ENCODE measurements at regions not wholly inside any gene's neighbourhood (a gene's known extent, or its start where the extent isn't known, plus 50 kb on each side); places are given as distances from the start of the nearest gene placed in this dataset.

GRCh38 chr2:18171191-18172139 is 293.0 kb downstream of the KCNS3 start:
- H2BK5ac ChIP-seq (ENCODE audit: low read depth, low read length, poor library complexity, severe bottlenecking): no peak overlapping the region
- H3K56ac ChIP-seq (ENCODE audit: extremely low read depth, insufficient read depth, low read length): no peak overlapping the region
- H3K27ac ChIP-seq (ENCODE audit: insufficient read depth, low read length): no peak overlapping the region
- POLR2A ChIA-PET (ENCODE audit: unreplicated experiment): no interaction called here
- no peak overlapping the region for H4K5ac ChIP-seq (ENCODE audit: low read depth, low read length)
- H2BK120ac ChIP-seq (ENCODE audit: low read depth, low read length): no peak overlapping the region
- H3K9me1 ChIP-seq (ENCODE audit: insufficient read depth, low read length): no peaks in the 10 kb centered on the region
- H3K4me1 ChIP-seq (ENCODE audit: control insufficient read depth, insufficient read depth, low read length): no peaks in the 10 kb centered on the region; the same call in 1 of the 2 replicates
- H3K27me3 ChIP-seq (ENCODE audit: control insufficient read depth, insufficient read depth, low read length): no peaks in the 10 kb centered on the region
- dilution Hi-C loops (cut with HindIII; ENCODE audit: low sequenced_read_pairs, unreplicated experiment): no loop called here
- 0% methylated on average over 1 of the region's 7 CpGs; no CpG with 5 or more reads in 1 of the 2 experiments for WGBS, 2 experiments (ENCODE audit: extremely low coverage in 2 of 2, insufficient read length in 1 of 2)
- H3K36me3 ChIP-seq (ENCODE audit: control insufficient read depth, insufficient read depth, low read length): no peaks in the 10 kb centered on the region
- H3K9me3 ChIP-seq (ENCODE audit: control insufficient read depth, insufficient read depth, low read length): no peaks in the 10 kb centered on the region
- H2BK15ac ChIP-seq (ENCODE audit: low read depth, low read length): no peak overlapping the region
- H4K91ac ChIP-seq (ENCODE audit: insufficient read depth, low read depth, low read length): no peak overlapping the region
- H2BK20ac ChIP-seq (ENCODE audit: low read depth, low read length): no peak overlapping the region
- no peak overlapping the region for H3K14ac ChIP-seq (replicated peaks; ENCODE audit: low read depth, low read length)
- H4K8ac ChIP-seq (ENCODE audit: low read depth in 2 of 2, low read length in 2 of 2): no peak overlapping the region
- no peaks in the 10 kb centered on the region for H3K79me1 ChIP-seq (ENCODE audit: low read depth in 1 of 2, low read length in 2 of 2)
- no peak overlapping the region for H2AK5ac ChIP-seq (ENCODE audit: low read depth, low read length)
- H2AK9ac ChIP-seq (replicated peaks; ENCODE audit: low read depth, low read length, poor library complexity): no peak overlapping the region
- TF ChIP-seq SMC3 (IDR thresholded peaks at IDR 0.05; ENCODE audit: low read depth, low read length): no peak
- peak; percentile 68; the same call in 1 of the 2 replicates for TF ChIP-seq CEBPB (IDR thresholded peaks at IDR 0.05; ENCODE audit: low read depth, low read length)
- TF ChIP-seq RAD21 (IDR thresholded peaks at IDR 0.05; ENCODE audit: low read length): no peak
- TF ChIP-seq MXI1 (IDR thresholded peaks at IDR 0.05; ENCODE audit: borderline replicate concordance, low read depth, low read length): no peak
- TF ChIP-seq USF2 (IDR thresholded peaks at IDR 0.05; ENCODE audit: low read depth, low read length): no peak
- TF ChIP-seq RCOR1 (IDR thresholded peaks at IDR 0.05; ENCODE audit: insufficient replicate concordance, low read length): no peak
- TF ChIP-seq POLR2A (IDR thresholded peaks at IDR 0.05; ENCODE audit: low read depth, low read length): no peak
- peak; percentile 58; the same call in 1 of the 2 replicates for TF ChIP-seq BHLHE40 (IDR thresholded peaks at IDR 0.05; ENCODE audit: low read depth, low read length)
- ATAC-seq (ENCODE audit: low read depth): peak; percentile 62; the same call in 1 of the 2 replicates
- no peak overlapping the region for H3K23ac ChIP-seq (ENCODE audit: low read depth, low read length)
- peak; percentile 65 for DNase-seq
- H4K20me1 ChIP-seq (ENCODE audit: insufficient read depth, low read length): no peaks in the 10 kb centered on the region
- H2AFZ ChIP-seq (replicated peaks; ENCODE audit: low read length, poor library complexity): no peak overlapping the region
- H3K9ac ChIP-seq (ENCODE audit: low read depth, low read length): no peak overlapping the region
- BruUV-seq (replicated peaks): no TSS peak
- in situ Hi-C loops (cut with MboI; ENCODE audit: low sequenced_read_pairs): loop anchor here (10.0 to 25.0 kb wide), 2 partner anchors 203 to 309 kb away; no protein-coding TSS in a partner anchor
- no peak overlapping the region for H3K4me3 ChIP-seq (ENCODE audit: insufficient read depth, low read depth, low read length)
- no peak overlapping the region for H3K4me2 ChIP-seq (ENCODE audit: low read depth, low read length)
- CTCF ChIA-PET: no interaction called here
- H3K18ac ChIP-seq (ENCODE audit: low read depth, low read length): no peak overlapping the region
- no peak overlapping the region for H3K4ac ChIP-seq (ENCODE audit: low read depth, low read length)
- intact Hi-C loops (cut with micrococcal nuclease): no loop called here

All from IMR-90 (cell line).